ENCODE measurements at regions not wholly inside any gene's neighbourhood (a gene's known extent, or its start where the extent isn't known, plus 50 kb on each side); places are given as distances from the start of the nearest gene placed in this dataset.

DNA sequence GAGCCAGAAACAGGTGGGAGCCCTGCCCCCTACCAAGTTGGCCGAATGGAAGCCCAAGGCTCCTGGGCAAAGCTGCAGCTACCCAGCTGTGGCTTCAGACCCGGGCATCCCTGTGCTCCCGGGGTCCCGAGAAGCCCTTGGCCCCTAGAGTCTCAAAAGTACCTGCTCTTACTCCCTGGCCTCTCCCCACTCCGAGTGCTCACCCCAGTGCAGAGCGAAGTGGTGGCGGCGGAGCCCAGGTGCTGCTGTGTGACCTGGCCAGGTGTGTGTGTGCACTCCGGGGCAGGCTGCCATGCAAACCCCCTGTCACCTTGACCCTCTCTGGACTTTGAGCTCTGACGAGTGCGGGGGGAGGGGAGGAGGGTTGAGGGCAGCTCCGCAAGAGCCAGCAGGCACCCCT lies 493.8 kb upstream of the MANEA start:
- Histone ChIP-seq H3K27me3 (ENCODE audit: insufficient read depth, poor library complexity, severe bottlenecking) (no peaks in the 10 kb centered on the region), H3K4me3 (replicated peaks; ENCODE audit: insufficient read depth, low read length) (no peak overlapping the region), H3K27ac (replicated peaks) (no peak overlapping the region)
- TF ChIP-seq SPI1 (IDR thresholded peaks at IDR 0.05; ENCODE audit: borderline replicate concordance, low read depth): no peak
- TF ChIP-seq POLR2AphosphoS5 (IDR thresholded peaks at IDR 0.05; ENCODE audit: low read depth): no peak
- TF ChIP-seq, protein P1, sequence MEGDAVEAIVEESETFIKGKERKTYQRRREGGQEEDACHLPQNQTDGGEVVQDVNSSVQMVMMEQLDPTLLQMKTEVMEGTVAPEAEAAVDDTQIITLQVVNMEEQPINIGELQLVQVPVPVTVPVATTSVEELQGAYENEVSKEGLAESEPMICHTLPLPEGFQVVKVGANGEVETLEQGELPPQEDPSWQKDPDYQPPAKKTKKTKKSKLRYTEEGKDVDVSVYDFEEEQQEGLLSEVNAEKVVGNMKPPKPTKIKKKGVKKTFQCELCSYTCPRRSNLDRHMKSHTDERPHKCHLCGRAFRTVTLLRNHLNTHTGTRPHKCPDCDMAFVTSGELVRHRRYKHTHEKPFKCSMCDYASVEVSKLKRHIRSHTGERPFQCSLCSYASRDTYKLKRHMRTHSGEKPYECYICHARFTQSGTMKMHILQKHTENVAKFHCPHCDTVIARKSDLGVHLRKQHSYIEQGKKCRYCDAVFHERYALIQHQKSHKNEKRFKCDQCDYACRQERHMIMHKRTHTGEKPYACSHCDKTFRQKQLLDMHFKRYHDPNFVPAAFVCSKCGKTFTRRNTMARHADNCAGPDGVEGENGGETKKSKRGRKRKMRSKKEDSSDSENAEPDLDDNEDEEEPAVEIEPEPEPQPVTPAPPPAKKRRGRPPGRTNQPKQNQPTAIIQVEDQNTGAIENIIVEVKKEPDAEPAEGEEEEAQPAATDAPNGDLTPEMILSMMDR (IDR thresholded peaks at IDR 0.05; ENCODE audit: insufficient read depth, low read length): no peak
- no peak for TF ChIP-seq GABPA (IDR thresholded peaks at IDR 0.05; ENCODE audit: low read depth)
- TF ChIP-seq, protein P2, sequence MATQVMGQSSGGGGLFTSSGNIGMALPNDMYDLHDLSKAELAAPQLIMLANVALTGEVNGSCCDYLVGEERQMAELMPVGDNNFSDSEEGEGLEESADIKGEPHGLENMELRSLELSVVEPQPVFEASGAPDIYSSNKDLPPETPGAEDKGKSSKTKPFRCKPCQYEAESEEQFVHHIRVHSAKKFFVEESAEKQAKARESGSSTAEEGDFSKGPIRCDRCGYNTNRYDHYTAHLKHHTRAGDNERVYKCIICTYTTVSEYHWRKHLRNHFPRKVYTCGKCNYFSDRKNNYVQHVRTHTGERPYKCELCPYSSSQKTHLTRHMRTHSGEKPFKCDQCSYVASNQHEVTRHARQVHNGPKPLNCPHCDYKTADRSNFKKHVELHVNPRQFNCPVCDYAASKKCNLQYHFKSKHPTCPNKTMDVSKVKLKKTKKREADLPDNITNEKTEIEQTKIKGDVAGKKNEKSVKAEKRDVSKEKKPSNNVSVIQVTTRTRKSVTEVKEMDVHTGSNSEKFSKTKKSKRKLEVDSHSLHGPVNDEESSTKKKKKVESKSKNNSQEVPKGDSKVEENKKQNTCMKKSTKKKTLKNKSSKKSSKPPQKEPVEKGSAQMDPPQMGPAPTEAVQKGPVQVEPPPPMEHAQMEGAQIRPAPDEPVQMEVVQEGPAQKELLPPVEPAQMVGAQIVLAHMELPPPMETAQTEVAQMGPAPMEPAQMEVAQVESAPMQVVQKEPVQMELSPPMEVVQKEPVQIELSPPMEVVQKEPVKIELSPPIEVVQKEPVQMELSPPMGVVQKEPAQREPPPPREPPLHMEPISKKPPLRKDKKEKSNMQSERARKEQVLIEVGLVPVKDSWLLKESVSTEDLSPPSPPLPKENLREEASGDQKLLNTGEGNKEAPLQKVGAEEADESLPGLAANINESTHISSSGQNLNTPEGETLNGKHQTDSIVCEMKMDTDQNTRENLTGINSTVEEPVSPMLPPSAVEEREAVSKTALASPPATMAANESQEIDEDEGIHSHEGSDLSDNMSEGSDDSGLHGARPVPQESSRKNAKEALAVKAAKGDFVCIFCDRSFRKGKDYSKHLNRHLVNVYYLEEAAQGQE (IDR thresholded peaks at IDR 0.05; ENCODE audit: insufficient replicate concordance, low read depth): no peak
- DNase-seq (ENCODE audit: low read depth in 1 of 2, low spot score in 1 of 2): no peak

DNA sequence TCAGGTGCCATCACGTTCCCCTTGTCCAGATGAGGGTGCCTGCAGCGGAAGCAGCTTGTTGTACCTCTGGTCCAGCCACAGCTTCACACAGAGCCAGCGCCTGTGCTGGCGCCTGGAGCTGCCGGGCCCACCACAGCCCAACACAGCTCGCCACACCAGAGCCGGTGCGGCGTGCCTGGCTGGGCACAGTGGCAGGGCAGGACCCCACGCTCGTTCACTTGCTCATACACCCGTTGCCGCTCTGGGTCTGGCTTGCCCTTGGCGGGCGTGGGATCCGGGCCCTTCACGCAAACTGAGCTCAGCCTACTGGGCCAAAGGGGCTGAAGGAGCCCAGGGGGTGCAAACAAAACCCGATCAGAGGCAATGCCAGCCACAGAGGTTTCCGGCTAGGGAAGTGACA lies 492.5 kb upstream of the MANEA start:
- Histone ChIP-seq H3K27ac (replicated peaks) (no peak overlapping the region), H3K27me3 (ENCODE audit: insufficient read depth, poor library complexity, severe bottlenecking) (no peaks in the 10 kb centered on the region), H3K4me3 (replicated peaks; ENCODE audit: insufficient read depth, low read length) (no peak overlapping the region)
- DNase-seq (ENCODE audit: low read depth in 1 of 2, low spot score in 1 of 2): no peak
- TF ChIP-seq, protein P1 (IDR thresholded peaks at IDR 0.05; ENCODE audit: insufficient read depth, low read length): no peak
- TF ChIP-seq POLR2AphosphoS5 (IDR thresholded peaks at IDR 0.05; ENCODE audit: low read depth) (no peak), SPI1 (IDR thresholded peaks at IDR 0.05; ENCODE audit: borderline replicate concordance, low read depth) (no peak), GABPA (IDR thresholded peaks at IDR 0.05; ENCODE audit: low read depth) (no peak)
- TF ChIP-seq, protein P2 (IDR thresholded peaks at IDR 0.05; ENCODE audit: insufficient replicate concordance, low read depth): no peak

DNA sequence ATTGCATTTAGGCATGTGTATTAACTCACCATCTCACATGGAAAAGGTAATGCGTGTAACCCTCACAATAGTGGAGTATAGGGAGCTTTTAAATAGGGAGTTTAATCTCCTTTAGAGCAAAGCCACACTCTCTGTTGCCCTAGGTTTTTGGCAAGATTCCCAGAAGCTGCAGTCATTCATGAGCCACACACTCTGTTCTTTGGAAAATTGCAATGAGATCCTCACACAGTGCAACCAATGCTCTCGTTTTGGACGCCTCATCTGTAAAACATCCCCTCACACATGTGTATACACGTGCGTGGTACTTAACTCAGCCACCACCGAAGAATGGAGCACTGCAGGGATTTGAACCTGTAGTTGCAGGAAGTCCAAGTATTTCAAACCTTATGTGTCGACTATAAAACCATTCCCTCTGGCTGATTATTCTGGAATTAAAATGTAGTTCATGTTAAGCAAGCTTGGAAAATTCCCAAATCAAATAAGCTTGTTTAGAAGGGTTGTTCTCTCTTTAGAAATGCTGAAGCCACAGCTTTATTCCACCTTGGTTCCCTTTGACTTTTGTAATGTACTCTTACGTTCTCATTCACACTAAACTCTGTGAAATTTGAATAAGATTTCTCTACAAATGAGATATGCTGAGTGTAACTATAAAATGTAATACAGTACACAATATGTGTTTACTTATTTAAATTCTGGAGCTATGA lies 489.8 kb upstream of the MANEA start:
- TF ChIP-seq, protein P1 (IDR thresholded peaks at IDR 0.05; ENCODE audit: insufficient read depth, low read length): no peak
- DNase-seq (ENCODE audit: low read depth in 1 of 2, low spot score in 1 of 2): no peak
- Histone ChIP-seq H3K4me3 (replicated peaks; ENCODE audit: insufficient read depth, low read length) (no peak overlapping the region), H3K27ac (replicated peaks) (no peak overlapping the region), H3K27me3 (ENCODE audit: insufficient read depth, poor library complexity, severe bottlenecking) (no peaks in the 10 kb centered on the region)
